GM12891 (cell line): ENCODE measurements at regions not wholly inside any gene's neighbourhood (a gene's known extent, or its start where the extent isn't known, plus 50 kb on each side); places are given as distances from the start of the nearest gene placed in this dataset.
"Not testable (repeated sequence)": the region's sequence is repeated elsewhere in the genome, so short reads cannot be mapped to it uniquely, and the experiment has no call there.

Experiments
- POLR2A ChIP-seq: IDR thresholded peaks from 2 replicates; pipeline ENCODE4 v1.6.1; 2011; ENCODE audit warnings: low read depth, low read length, control low read depth
- POLR2AphosphoS5 ChIP-seq: IDR thresholded peaks from 2 replicates; pipeline ENCODE4 v1.6.1; 2011; ENCODE audit warnings: low read depth, low read length, control low read depth
- POU2F2 ChIP-seq: IDR thresholded peaks from 2 replicates; pipeline ENCODE4 v1.6.1; 2011; ENCODE audit warnings: low read depth, mild to moderate bottlenecking, control low read depth, low read length, moderate library complexity
- TAF1 ChIP-seq: IDR thresholded peaks from 2 replicates; pipeline ENCODE4 v1.6.1; 2011; ENCODE audit warnings: low read depth, low read length, control low read depth

- not testable (repeated sequence) for TF ChIP-seq POLR2AphosphoS5, POLR2A, POU2F2, TAF1
Measured at GRCh38 chr21:10344266-10344665, 177.1 kb upstream of the TPTE start.
